ENCODE measurements at regions not wholly inside any gene's neighbourhood (a gene's known extent, or its start where the extent isn't known, plus 50 kb on each side); places are given as distances from the start of the nearest gene placed in this dataset.

DNA sequence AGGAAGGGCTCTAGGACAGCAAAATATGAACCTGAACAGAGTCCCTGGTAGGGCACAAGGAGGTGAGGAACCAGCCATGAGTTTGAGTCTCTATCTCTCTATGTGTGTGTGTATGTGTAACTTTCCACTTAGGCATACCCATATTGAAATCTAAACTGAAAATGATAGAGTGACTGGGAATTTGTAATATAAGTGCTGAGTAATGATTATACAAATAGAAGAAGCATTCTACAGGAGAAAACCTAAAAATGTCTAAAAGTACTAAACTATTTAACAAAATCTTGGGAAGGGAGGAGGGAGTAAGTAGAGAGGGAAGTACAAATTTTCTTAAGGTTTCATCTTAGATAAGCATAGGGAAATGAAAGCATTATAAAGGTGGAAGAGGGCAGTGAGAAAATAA, 97.1 kb upstream of the ZC3H12C start:
- TF ChIP-seq CREB1 (CRISPR knock-in tag; IDR thresholded peaks at IDR 0.05; ENCODE audit: low read depth) = no peak
- TF ChIP-seq, protein P1, sequence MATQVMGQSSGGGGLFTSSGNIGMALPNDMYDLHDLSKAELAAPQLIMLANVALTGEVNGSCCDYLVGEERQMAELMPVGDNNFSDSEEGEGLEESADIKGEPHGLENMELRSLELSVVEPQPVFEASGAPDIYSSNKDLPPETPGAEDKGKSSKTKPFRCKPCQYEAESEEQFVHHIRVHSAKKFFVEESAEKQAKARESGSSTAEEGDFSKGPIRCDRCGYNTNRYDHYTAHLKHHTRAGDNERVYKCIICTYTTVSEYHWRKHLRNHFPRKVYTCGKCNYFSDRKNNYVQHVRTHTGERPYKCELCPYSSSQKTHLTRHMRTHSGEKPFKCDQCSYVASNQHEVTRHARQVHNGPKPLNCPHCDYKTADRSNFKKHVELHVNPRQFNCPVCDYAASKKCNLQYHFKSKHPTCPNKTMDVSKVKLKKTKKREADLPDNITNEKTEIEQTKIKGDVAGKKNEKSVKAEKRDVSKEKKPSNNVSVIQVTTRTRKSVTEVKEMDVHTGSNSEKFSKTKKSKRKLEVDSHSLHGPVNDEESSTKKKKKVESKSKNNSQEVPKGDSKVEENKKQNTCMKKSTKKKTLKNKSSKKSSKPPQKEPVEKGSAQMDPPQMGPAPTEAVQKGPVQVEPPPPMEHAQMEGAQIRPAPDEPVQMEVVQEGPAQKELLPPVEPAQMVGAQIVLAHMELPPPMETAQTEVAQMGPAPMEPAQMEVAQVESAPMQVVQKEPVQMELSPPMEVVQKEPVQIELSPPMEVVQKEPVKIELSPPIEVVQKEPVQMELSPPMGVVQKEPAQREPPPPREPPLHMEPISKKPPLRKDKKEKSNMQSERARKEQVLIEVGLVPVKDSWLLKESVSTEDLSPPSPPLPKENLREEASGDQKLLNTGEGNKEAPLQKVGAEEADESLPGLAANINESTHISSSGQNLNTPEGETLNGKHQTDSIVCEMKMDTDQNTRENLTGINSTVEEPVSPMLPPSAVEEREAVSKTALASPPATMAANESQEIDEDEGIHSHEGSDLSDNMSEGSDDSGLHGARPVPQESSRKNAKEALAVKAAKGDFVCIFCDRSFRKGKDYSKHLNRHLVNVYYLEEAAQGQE (IDR thresholded peaks at IDR 0.05; ENCODE audit: unreplicated experiment) = no peak
- TF ChIP-seq, protein P2, sequence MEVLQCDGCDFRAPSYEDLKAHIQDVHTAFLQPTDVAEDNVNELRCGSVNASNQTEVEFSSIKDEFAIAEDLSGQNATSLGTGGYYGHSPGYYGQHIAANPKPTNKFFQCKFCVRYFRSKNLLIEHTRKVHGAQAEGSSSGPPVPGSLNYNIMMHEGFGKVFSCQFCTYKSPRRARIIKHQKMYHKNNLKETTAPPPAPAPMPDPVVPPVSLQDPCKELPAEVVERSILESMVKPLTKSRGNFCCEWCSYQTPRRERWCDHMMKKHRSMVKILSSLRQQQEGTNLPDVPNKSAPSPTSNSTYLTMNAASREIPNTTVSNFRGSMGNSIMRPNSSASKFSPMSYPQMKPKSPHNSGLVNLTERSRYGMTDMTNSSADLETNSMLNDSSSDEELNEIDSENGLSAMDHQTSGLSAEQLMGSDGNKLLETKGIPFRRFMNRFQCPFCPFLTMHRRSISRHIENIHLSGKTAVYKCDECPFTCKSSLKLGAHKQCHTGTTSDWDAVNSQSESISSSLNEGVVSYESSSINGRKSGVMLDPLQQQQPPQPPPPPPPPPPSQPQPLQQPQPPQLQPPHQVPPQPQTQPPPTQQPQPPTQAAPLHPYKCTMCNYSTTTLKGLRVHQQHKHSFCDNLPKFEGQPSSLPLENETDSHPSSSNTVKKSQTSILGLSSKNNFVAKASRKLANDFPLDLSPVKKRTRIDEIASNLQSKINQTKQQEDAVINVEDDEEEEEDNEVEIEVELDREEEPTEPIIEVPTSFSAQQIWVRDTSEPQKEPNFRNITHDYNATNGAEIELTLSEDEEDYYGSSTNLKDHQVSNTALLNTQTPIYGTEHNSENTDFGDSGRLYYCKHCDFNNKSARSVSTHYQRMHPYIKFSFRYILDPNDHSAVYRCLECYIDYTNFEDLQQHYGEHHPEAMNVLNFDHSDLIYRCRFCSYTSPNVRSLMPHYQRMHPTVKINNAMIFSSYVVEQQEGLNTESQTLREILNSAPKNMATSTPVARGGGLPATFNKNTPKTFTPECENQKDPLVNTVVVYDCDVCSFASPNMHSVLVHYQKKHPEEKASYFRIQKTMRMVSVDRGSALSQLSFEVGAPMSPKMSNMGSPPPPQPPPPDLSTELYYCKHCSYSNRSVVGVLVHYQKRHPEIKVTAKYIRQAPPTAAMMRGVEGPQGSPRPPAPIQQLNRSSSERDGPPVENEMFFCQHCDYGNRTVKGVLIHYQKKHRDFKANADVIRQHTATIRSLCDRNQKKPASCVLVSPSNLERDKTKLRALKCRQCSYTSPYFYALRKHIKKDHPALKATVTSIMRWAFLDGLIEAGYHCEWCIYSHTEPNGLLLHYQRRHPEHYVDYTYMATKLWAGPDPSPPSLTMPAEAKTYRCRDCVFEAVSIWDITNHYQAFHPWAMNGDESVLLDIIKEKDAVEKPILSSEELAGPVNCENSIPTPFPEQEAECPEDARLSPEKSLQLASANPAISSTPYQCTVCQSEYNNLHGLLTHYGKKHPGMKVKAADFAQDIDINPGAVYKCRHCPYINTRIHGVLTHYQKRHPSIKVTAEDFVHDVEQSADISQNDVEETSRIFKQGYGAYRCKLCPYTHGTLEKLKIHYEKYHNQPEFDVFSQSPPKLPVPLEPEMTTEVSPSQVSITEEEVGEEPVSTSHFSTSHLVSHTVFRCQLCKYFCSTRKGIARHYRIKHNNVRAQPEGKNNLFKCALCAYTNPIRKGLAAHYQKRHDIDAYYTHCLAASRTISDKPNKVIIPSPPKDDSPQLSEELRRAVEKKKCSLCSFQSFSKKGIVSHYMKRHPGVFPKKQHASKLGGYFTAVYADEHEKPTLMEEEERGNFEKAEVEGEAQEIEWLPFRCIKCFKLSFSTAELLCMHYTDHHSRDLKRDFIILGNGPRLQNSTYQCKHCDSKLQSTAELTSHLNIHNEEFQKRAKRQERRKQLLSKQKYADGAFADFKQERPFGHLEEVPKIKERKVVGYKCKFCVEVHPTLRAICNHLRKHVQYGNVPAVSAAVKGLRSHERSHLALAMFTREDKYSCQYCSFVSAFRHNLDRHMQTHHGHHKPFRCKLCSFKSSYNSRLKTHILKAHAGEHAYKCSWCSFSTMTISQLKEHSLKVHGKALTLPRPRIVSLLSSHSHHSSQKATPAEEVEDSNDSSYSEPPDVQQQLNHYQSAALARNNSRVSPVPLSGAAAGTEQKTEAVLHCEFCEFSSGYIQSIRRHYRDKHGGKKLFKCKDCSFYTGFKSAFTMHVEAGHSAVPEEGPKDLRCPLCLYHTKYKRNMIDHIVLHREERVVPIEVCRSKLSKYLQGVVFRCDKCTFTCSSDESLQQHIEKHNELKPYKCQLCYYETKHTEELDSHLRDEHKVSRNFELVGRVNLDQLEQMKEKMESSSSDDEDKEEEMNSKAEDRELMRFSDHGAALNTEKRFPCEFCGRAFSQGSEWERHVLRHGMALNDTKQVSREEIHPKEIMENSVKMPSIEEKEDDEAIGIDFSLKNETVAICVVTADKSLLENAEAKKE (CRISPR knock-in tag; IDR thresholded peaks at IDR 0.05) = no peak
- TF ChIP-seq POLR2AphosphoS5 (IDR thresholded peaks at IDR 0.05; ENCODE audit: low read depth) = no peak
- no peak for TF ChIP-seq JUNB (IDR thresholded peaks at IDR 0.05; ENCODE audit: unreplicated experiment)
- TF ChIP-seq STAT1 (IDR thresholded peaks at IDR 0.05; ENCODE audit: unreplicated experiment) = no peak
- TF ChIP-seq ZNF114 (CRISPR knock-in tag; IDR thresholded peaks at IDR 0.05) = no peak
- no peak for TF ChIP-seq NANOG (IDR thresholded peaks at IDR 0.05; ENCODE audit: borderline replicate concordance)
- Histone ChIP-seq H3K79me2 (replicated peaks; ENCODE audit: insufficient read depth) (no peaks in the 10 kb centered on the region), H3K4me2 (no peak overlapping the region), H3K27ac (ENCODE audit: low read depth) (no peak overlapping the region), H2AFZ (no peak overlapping the region), H3K9me2 (ENCODE audit: insufficient read depth) (no peaks in the 10 kb centered on the region), H3K36me3 (ENCODE audit: insufficient read depth) (no peaks in the 10 kb centered on the region), H3K27me3 (ENCODE audit: insufficient read depth) (no peaks in the 10 kb centered on the region), H3K4me1 (ENCODE audit: insufficient read depth) (no peaks in the 10 kb centered on the region), H3F3A (replicated peaks; ENCODE audit: low read depth) (no peaks in the 10 kb centered on the region), H3K4me3 (no peak overlapping the region), H4K20me1 (replicated peaks; ENCODE audit: insufficient read depth) (no peaks in the 10 kb centered on the region)
- ATAC-seq (no peak), DNase-seq (ENCODE audit: low spot score) (no peak)
- H3K4me3 Mint-ChIP-seq = no peak overlapping the region
- H3K27ac Mint-ChIP-seq = no peak overlapping the region
- no peaks in the 10 kb centered on the region for H3K27me3 Mint-ChIP-seq (ENCODE audit: insufficient read depth, low read depth, poor library complexity)
- H3K4me1 Mint-ChIP-seq = no peaks in the 10 kb centered on the region
- no peaks in the 10 kb centered on the region for H3K9me3 Mint-ChIP-seq
- no peaks in the 10 kb centered on the region for H3K36me3 Mint-ChIP-seq (ENCODE audit: low read depth)
